Activated CD8-positive, alpha-beta memory T cell treated with anti-CD3 and anti-CD28 coated beads, Interleukin-2, amount 50 U/mL, for 1 hour (primary cell): ENCODE measurements at regions not wholly inside any gene's neighbourhood (a gene's known extent, or its start where the extent isn't known, plus 50 kb on each side); places are given as distances from the start of the nearest gene placed in this dataset.
"Not testable (repeated sequence)": the region's sequence is repeated elsewhere in the genome, so short reads cannot be mapped to it uniquely, and the experiment has no call there.

Experiments
- DNase-seq: peaks from one replicate; pipeline ENCODE4 v3.0.0-alpha.2; 2020; ENCODE audit errors: extremely low read depth

DNA sequence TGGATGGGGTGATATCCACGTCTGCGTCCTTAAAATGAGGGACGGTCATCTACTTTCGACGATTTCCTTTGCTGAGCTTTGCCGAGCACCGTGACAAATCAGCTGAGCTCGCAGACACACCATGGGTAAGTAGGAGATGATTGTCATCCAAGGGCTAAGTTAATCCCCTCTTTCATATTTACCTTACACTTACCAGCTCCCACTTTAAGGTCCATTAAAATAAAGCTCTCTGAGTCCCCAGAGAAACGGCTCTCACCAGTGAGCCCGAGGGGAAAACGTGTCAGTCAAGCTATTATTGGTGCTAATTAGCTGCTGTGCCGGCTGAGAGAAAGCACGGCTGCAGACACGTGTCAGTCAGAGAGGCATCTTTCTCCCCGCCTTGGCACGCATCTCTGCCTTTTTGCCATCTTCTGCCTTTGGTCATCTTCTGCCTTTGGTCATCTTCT lies 72.2 kb downstream of the CRLF2 start:
- no peak for DNase-seq

DNA sequence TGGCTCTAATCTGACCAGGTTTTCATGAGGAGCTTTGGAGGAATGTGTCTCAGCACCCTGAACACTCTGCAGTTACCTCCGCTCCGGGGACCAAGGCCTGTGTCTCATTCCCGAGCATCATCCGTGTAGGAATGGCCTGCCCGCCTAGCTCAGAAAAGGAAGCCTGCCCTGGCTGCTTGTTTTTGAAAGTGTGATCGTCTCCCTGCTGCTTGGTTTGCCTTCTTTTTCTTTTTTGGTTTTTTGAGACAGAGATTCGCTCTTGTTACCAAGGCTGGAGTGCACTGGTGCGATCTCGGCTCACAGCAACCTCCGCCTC lies 73.3 kb downstream of the CRLF2 start:
- DNase-seq = no peak

DNA sequence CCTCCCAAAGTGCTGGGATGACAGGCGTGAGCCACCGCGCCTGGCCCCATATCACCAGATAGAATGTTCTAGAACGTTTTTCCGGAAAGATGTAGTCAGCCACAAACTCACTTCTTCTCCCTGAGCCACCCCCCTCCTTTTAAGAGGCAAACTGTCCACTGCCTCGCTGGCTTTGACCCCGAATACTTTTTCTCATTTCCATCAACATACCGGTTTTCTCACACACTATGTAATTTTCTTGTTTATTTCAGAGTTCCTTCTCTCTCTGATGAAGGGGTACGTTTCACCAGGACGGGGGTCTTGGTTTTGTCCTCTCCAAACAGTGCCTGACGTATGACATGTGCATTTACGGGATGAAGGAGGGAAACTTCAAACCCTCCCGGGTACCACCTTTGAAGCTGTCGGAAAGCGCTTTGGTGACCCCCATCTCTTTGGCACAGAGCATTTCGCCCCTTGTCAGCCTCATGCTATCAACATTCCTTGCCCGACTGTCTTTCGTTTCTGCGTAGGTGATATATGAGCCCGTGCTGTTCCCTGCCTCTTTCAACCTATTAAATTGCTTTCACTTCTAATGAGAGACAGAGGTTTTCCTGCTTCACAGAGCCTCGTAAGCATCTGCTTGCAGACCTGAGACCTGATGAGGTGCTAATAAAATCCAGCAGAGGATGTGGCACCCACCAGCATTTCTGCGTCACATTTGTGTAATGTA lies 73.8 kb downstream of the CRLF2 start:
- no peak for DNase-seq

DNA sequence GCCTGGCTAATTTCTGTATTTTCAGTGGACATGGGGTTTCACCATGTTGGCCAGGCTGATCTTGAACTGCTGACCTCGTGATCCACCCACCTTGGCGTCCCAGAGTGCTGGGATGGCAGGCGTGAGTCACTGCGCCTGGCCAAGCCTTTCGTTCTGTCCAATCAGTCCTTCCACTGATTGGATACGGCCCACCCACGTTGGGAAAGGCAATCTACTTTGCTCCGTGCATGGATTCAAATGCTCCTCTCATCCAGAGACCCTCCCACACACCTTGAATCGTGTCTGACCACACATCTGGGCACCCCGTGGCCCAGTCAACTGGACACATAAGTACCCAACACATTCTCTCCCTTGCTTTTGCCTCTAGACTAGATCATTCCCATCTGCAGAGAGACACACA lies 74.9 kb downstream of the CRLF2 start:
- DNase-seq = no peak

- not testable (repeated sequence) for DNase-seq
These were observed 75.9 kb downstream of the CRLF2 start for GRCh38 chrX:1136582-1136981.

DNA sequence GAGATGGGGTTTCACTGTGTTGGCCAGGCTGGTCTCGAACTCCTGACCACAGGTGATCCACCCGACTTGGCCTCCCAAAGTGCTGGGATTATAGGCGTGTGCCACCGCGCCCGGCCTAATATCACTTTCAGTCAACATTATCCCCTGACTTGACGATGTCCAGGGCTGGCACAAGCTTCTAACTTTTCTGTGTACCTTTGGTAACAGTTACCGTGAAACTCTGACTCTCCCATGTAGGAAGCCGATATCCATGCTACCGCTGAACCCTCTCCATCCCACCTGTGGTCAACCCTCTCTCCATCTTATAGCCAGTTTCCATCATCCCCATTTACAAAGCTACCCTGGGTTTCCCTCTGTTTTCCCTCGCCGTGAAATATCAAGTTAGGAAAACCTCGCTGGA lies 77.5 kb downstream of the CRLF2 start:
- no peak for DNase-seq

- DNase-seq = no peak
These were observed 78.3 kb downstream of the CRLF2 start for GRCh38 chrX:1134156-1134555.

DNA sequence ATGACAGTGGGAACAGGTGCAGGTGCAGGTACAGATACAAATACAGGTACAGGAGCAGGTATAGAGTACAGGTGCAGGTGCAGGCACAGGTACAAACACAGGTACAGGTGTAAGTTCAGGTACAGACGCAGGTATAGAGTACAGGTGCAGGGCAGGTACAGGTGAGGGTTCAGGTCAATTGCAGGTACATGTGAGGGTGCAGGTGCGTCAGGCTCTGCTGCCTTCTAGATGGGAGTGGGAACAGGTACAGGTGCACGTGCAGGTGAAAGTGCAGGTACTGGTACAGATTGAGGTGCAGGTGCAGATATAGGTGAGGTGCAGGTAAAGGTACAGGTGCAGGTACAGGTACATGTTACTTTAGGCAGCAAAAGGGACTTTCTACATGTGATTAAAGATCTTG lies 85.7 kb downstream of the CRLF2 start:
- DNase-seq = no peak

DNA sequence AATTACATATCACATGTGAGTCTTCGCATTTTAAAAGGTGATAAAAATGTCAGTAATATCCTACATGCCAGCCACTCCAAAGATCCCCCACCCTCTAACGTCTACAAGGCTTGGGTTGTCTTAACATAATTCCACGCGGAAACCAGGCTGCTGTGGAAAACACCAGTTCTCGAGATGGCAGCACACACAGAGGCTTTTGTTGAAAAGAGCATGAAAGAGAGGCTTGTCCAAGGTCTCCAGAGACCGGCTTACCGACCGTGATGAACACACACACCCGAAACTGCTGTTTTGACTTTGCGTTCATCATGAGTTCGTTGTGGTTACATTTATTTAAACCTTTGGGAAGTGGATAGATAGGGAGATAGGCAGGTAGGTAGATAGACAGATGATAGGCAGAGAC lies 87.9 kb downstream of the CRLF2 start:
- DNase-seq = no peak

DNA sequence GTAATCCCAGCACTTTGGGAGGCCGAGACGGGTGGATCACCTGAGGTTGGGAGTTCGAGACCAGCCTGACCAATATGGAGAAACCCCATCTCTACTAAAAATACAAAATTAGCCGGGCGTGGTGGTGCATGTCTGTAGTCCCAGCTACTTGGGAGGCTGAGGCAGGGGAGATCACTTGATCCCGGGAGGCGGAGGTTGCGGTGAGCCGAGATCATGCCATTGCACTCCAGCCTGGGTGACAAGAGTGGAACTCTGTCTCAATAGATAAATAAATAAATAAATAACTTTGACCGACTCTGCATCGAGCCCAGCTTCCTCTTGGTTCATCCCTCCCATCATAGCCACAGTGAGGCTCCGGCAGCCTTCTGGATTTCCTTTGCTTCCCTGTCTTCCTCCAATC lies 89.6 kb downstream of the CRLF2 start:
- not testable (repeated sequence) for DNase-seq

DNA sequence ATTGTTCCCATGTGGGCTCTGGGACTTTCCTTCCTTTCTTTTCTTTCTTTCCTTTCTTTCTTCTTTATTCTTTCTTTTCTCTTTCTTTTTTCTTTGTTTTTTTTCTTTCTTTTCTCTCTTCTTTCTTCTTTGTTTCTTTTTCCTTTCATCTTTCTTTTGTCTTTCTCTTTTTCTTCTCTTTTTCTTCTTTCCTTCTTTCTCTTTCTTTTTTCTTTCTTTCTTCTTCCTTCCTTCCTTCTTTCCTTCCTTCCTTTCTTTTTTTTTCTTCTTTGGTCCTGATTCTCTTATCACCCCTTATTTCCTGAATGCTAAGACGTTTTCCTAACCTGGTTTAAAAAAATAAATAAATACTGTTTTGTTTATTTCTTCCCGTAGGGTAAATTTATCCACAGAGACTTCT lies 93.2 kb downstream of the CRLF2 start:
- DNase-seq = no peak

- DNase-seq = no peak
These were observed 93.8 kb downstream of the CRLF2 start for GRCh38 chrX:1118572-1119199.

- DNase-seq = not testable (repeated sequence)
These were observed 97.0 kb downstream of the CRLF2 start for GRCh38 chrX:1115411-1115810.

GRCh38 chrX:1112321-1112720 lies 100.1 kb downstream of the CRLF2 start:
- DNase-seq = no peak

- no peak for DNase-seq
These were observed 100.7 kb downstream of the CRLF2 start for GRCh38 chrX:1111601-1112300.

DNA sequence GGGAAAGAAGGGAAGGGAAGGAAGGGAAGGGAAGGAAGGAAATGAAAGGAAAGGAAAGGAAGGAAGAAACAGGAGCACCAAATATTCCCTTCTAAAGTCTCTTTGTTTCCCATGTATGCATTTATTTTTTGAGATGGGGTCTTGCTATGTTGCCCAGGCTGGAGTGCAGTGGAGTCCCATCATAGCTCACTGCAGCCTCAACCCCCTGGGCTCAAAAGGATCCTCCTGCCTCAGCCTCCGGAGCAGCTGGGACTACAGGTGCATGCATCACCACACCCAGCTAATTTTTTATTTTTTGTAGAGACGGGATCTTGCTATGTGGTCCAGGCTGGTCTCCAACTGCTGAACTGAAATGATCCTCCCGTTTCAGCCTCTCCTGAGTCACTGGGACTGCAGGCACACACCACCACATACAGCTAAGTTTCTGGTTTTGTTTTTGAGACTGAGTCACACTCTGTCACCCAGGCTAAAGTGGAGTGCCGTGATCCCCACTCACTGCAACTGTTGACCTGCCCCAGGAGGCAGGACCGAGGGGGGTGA lies 102.8 kb downstream of the CRLF2 start:
- no peak for DNase-seq

DNA sequence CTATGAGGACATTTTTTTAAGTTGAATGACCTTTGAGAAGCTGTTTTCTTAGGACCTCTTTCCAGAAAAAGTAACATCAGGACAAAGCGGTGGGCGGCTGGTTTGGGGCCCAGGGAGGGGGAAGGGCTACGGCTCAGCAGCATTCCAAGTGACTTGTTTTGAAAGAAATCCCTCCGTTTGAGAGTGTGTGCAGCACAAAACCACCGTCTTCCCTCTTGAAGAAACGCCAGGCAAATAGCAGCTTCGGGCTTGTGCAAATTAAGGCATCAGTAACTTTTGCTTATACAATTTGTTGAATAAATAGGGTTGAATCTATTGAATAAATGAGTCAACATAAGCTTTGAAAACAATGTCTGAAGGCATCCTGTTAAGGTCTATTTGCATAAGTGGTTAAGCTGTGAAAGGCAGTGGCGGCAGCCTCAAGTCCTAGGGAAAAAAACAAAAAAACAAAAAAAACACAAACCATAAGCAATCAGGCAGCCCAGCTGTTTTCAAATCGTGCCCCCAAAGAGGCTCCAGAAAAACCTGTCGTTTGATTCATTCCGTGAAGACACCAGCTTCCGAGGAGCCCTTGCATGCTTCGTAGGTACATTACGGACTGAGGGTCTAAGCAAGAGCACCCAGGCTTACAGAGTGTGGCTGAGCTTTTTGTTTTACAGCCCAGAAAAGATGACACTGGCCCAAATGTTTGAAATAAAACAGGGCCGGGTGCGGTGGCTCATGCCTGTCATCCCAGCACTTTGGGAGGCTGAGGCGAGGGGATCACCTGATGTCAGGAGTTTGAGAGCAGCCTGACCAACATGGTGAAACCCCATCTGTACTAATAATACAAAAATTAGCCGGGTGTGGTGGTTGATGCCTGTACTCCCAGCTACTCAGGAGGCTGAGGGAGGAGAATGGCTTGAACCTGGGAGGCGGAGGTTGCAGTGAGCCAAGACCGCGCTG lies 103.7 kb downstream of the CRLF2 start:
- no peak for DNase-seq

- no peak for DNase-seq
These were observed 105.8 kb downstream of the CRLF2 start for GRCh38 chrX:1106478-1107210.

DNA sequence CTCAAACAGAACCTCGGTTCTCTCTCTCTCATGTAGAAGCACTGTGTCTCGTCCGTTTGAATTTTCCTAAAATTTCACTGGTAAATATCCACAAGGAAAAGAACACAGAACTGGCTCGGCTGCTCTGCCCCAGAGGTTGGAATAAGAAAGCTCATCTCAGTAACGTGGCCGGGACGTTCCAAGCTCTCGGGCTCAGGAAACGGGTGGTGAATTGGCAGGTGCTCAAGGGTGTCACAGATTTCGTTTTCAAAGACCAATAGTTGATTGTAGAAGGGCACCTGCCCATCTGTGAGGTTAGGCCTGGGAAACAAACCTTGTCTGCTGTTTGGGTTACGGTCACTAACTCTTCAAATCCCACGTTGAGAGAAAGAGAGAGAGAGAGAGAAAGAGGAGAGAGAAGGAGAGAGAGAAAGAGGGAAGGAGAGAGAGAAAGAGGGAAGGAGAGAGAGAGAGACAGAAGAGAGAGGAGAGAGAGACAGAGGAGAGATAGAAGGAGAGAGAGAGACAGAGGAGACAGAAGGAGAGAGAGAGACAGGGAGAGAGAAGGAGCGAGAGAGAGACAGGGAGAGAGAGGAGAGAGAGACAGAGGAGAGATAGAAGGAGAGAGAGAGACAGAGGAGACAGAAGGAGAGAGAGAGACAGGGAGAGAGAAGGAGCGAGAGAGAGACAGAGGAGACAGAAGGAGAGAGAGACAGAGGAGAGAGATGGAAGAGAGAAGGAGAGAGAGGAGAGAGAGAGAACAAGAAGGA lies 106.6 kb downstream of the CRLF2 start:
- no peak for DNase-seq

- not testable (repeated sequence) for DNase-seq
These were observed 107.4 kb downstream of the CRLF2 start for GRCh38 chrX:1105031-1105430.
